ENCODE measurements at regions not wholly inside any gene's neighbourhood (a gene's known extent, or its start where the extent isn't known, plus 50 kb on each side); places are given as distances from the start of the nearest gene placed in this dataset.
A peak's percentile ranks its signal among the peaks of the same experiment; 100 is the strongest.

DNA sequence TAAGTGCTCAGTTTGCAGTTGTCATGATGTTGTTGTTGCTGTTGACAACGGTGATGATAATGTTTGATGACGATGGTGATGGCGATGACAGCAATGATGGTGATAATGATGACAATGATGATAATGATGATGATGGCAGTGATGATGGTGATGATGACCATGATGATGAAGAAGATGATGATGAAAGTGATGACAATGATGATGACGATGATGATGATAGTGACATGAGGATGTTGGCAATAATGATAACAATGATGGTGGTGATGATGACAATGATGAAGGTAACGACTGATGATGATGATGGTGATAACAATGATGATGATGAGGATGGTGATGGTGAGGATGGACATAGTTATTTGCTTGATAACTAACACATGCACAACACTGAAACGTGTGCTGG is 778.5 kb downstream of the VRK1 start:
- H3K27me3 ChIP-seq (replicated peaks; ENCODE audit: control insufficient read depth, insufficient read depth, low read length), result no peaks in the 10 kb centered on the region
- TF ChIP-seq, protein P1, sequence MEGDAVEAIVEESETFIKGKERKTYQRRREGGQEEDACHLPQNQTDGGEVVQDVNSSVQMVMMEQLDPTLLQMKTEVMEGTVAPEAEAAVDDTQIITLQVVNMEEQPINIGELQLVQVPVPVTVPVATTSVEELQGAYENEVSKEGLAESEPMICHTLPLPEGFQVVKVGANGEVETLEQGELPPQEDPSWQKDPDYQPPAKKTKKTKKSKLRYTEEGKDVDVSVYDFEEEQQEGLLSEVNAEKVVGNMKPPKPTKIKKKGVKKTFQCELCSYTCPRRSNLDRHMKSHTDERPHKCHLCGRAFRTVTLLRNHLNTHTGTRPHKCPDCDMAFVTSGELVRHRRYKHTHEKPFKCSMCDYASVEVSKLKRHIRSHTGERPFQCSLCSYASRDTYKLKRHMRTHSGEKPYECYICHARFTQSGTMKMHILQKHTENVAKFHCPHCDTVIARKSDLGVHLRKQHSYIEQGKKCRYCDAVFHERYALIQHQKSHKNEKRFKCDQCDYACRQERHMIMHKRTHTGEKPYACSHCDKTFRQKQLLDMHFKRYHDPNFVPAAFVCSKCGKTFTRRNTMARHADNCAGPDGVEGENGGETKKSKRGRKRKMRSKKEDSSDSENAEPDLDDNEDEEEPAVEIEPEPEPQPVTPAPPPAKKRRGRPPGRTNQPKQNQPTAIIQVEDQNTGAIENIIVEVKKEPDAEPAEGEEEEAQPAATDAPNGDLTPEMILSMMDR (IDR thresholded peaks at IDR 0.05; ENCODE audit: insufficient read depth, low read length, poor library complexity, severe bottlenecking), result no peak
- H3K4me3 ChIP-seq (replicated peaks; ENCODE audit: low read depth, low read length), result no peak overlapping the region
- H3K36me3 ChIP-seq (ENCODE audit: control insufficient read depth, insufficient read depth, low read length), result no peaks in the 10 kb centered on the region
- no peak for DNase-seq (ENCODE audit: extremely low read depth, insufficient read length)

DNA sequence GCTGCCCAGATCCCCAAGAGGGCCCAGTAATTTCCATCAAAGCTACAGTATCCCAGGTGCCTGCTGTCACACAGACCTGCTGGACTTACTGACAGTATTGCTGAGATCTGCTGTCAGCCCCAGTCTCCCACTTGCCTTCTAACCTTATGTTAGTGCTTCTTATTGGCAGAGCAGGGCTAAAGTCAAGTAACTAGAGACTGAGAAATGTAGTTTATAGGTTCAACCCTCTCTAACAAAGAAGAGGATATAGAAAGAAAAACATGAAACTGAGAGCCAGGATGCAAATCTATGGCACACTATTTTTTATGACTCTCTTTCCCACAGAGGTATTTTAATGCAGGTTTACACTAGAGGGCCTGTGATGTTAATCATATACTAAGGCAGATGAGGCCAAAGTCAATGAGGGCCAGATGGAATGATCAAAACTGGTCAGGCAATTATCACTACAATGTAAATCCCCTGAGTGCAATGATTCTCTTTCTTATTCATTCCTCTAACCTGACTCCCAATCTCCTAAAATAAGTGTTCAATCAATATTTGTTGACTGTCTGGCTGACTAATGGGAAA is 781.9 kb downstream of the VRK1 start:
- DNase-seq (ENCODE audit: extremely low read depth, insufficient read length), result peak; percentile 9
- TF ChIP-seq, protein P1 (IDR thresholded peaks at IDR 0.05; ENCODE audit: insufficient read depth, low read length, poor library complexity, severe bottlenecking), result peak; percentile 3
- H3K4me3 ChIP-seq (replicated peaks; ENCODE audit: low read depth, low read length), result no peak overlapping the region
- no peaks in the 10 kb centered on the region for H3K27me3 ChIP-seq (replicated peaks; ENCODE audit: control insufficient read depth, insufficient read depth, low read length)
- H3K36me3 ChIP-seq (ENCODE audit: control insufficient read depth, insufficient read depth, low read length), result no peaks in the 10 kb centered on the region

DNA sequence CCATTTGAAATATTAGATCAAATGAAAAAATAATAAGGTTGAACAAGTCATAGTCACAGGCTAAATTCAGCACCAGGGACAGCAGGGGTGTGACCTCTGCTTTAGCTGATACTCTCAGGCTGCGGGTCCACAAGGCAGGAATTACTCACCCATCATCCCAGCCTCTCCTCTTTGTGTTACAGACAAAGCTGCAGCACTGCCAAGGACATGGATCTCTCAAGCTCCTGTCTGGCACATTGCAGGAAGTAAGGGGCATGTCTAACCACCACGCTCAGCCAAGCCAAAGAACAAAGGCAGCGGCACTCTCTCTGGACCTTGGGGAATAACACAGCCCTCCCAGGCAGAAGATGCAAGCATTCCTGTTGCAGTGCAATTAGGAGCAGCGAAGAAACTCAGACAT is 783.8 kb downstream of the VRK1 start:
- no peak for DNase-seq (ENCODE audit: extremely low read depth, insufficient read length)
- H3K4me3 ChIP-seq (replicated peaks; ENCODE audit: low read depth, low read length), result no peak overlapping the region
- no peaks in the 10 kb centered on the region for H3K27me3 ChIP-seq (replicated peaks; ENCODE audit: control insufficient read depth, insufficient read depth, low read length)
- H3K36me3 ChIP-seq (ENCODE audit: control insufficient read depth, insufficient read depth, low read length), result no peaks in the 10 kb centered on the region
- TF ChIP-seq, protein P1 (IDR thresholded peaks at IDR 0.05; ENCODE audit: insufficient read depth, low read length, poor library complexity, severe bottlenecking), result no peak

DNA sequence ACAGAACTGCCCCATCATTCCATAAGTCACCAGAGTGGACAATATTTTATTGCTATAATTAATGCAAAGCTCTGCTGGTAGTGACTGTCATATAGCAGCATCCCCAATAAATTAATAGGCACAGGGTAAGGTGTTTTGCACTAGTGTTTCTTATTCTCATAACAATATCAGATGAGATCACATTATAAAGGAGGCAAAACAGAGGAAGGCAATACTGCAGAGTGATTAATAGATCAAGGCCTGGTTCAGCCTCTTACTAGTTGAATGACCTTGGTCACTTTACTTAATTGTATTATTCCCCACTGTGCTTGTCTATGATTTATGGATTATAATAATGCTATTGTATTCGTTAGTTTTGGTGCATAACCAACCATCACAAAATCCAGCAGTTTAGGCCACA is 784.8 kb downstream of the VRK1 start:
- DNase-seq (ENCODE audit: extremely low read depth, insufficient read length), result no peak
- no peaks in the 10 kb centered on the region for H3K27me3 ChIP-seq (replicated peaks; ENCODE audit: control insufficient read depth, insufficient read depth, low read length)
- no peak overlapping the region for H3K4me3 ChIP-seq (replicated peaks; ENCODE audit: low read depth, low read length)
- TF ChIP-seq, protein P1 (IDR thresholded peaks at IDR 0.05; ENCODE audit: insufficient read depth, low read length, poor library complexity, severe bottlenecking), result no peak
- H3K36me3 ChIP-seq (ENCODE audit: control insufficient read depth, insufficient read depth, low read length), result no peaks in the 10 kb centered on the region

DNA sequence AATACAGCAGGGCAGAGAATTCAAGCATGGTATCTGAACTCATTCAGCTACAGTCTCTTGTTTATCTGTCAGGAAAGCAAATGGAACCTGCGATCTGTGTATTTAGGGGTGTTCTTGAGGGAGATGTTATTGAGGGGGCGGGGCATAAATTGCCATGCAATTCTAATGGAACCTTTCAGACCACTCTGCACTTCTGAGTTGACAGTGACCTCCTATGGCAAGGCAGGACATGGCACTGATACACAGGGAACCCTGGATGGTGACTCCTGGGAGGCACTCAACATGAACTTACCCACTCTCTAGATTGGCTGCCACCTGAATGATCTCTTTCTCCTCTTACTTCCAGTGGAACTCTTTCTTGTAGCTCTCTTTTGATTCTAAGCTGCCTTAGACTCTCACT is 787.3 kb downstream of the VRK1 start:
- DNase-seq (ENCODE audit: extremely low read depth, insufficient read length), result no peak
- Histone ChIP-seq H3K27me3 (replicated peaks; ENCODE audit: control insufficient read depth, insufficient read depth, low read length) (no peaks in the 10 kb centered on the region), H3K4me3 (replicated peaks; ENCODE audit: low read depth, low read length) (no peak overlapping the region), H3K36me3 (ENCODE audit: control insufficient read depth, insufficient read depth, low read length) (no peaks in the 10 kb centered on the region)
- TF ChIP-seq, protein P1 (IDR thresholded peaks at IDR 0.05; ENCODE audit: insufficient read depth, low read length, poor library complexity, severe bottlenecking), result peak; percentile 20

All from GM06990 (cell line).